Lung (tissue), 11 donors: ENCODE measurements at regions not wholly inside any gene's neighbourhood (a gene's known extent, or its start where the extent isn't known, plus 50 kb on each side); places are given as distances from the start of the nearest gene placed in this dataset.
A peak's percentile ranks its signal among the peaks of the same experiment; 100 is the strongest.

Source experiments
- ATAC-seq: fragments of 200-7000 bp; cut with Tn5 transposase; one replicate; pipeline ENCODE4 v1.9.1; 2020; ENCODE audit warnings: moderate number of reproducible peaks; ENCODE audit not compliant: insufficient read depth, low FRiP score
- DNase-seq, 3 donors: peaks; one replicate each; pipeline ENCODE4 v3.0.0-alpha.2; 2013 to 2017
- H3K27ac ChIP-seq, 2 donors: one replicate each; pipeline ENCODE4 v1.5.1; 2013; ENCODE audit warnings: mild to moderate bottlenecking in 2 of 2, moderate library complexity in 2 of 2, control low read depth in 1 of 2, inconsistent platforms in 1 of 2, low read depth in 1 of 2, low read length in 1 of 2
- H3K27me3 ChIP-seq, 3 donors: one replicate each; pipeline ENCODE4 v1.5.1; 2013; ENCODE audit warnings: low read length in 2 of 3; ENCODE audit not compliant: control insufficient read depth in 3 of 3, insufficient read depth in 3 of 3
- H3K36me3 ChIP-seq, 4 donors: one replicate each; pipeline ENCODE4 v1.5.1; 2013; ENCODE audit warnings: low read length in 4 of 4, mild to moderate bottlenecking in 1 of 4, moderate library complexity in 1 of 4; ENCODE audit not compliant: control insufficient read depth in 4 of 4, insufficient read depth in 4 of 4
- H3K4me1 ChIP-seq, 5 donors: one replicate each; pipeline ENCODE4 v1.5.1; 2013; ENCODE audit warnings: low read length in 5 of 5, mild to moderate bottlenecking in 2 of 5, moderate library complexity in 1 of 5; ENCODE audit not compliant: control insufficient read depth in 5 of 5, insufficient read depth in 5 of 5
- H3K4me3 ChIP-seq: one replicate; pipeline ENCODE4 v1.5.1; 2013; ENCODE audit warnings: mild to moderate bottlenecking, control low read depth, moderate library complexity
- H3K9ac ChIP-seq, 2 donors: one replicate each; pipeline ENCODE4 v1.5.1; 2013; ENCODE audit warnings: low read length in 2 of 2, control low read depth in 1 of 2; ENCODE audit not compliant: insufficient read depth in 1 of 2
- H3K9me3 ChIP-seq, 4 donors: one replicate each; pipeline ENCODE4 v1.5.1; 2013; ENCODE audit warnings: low read length in 3 of 4, mild to moderate bottlenecking in 1 of 4, moderate library complexity in 1 of 4; ENCODE audit not compliant: control insufficient read depth in 4 of 4, insufficient read depth in 3 of 4
- CTCF ChIP-seq: IDR thresholded peaks from 2 replicates; pipeline ENCODE4 v1.5.1; 2012; ENCODE audit warnings: mild to moderate bottlenecking; ENCODE audit errors: control extremely low read depth, extremely low read depth
- WGBS, 2 donors: extraction: QIAGEN DNeasy Blood & Tissue Kit; methylation state at CpG; one replicate each; pipeline ENCODE4 v1.1.7; 2013; 5-methylcytosine and 5-hydroxymethylcytosine counted together
- donor health status: control.
- donor health status: control.
- donor health status: Bipolar disorder and iron deficiency.
- donor health status: healthy.
- donor health status: DM: yes; HTN: yes; CAD: no.

GRCh38 chr5:143962201-143962600 is 150.2 kb downstream of the HMHB1 start:
- Histone ChIP-seq H3K4me1 (no peaks in the 10 kb centered on the region), H3K36me3 (no peaks in the 10 kb centered on the region), H3K9ac (no peak overlapping the region), H3K27me3 (no peaks in the 10 kb centered on the region), H3K27ac (no peak overlapping the region), H3K4me3 (no peak overlapping the region), H3K9me3 (no peaks in the 10 kb centered on the region)
- 93% methylated on average over 1 of the region's 1 CpG for WGBS, 2 donors
- TF ChIP-seq CTCF = no peak
- DNase-seq (no peak), ATAC-seq (no peak)

GRCh38 chr5:143964919-143965318 is 153.0 kb downstream of the HMHB1 start:
- H3K9me3 ChIP-seq = no peaks in the 10 kb centered on the region
- no peak overlapping the region for H3K9ac ChIP-seq
- H3K27ac ChIP-seq = no peak overlapping the region
- DNase-seq (no peak), ATAC-seq (no peak)
- TF ChIP-seq CTCF = no peak
- H3K4me1 ChIP-seq = no peaks in the 10 kb centered on the region
- H3K4me3 ChIP-seq = no peak overlapping the region
- 80 to 97% methylated on average over 3 of the region's 3 CpGs for WGBS, 2 donors
- no peaks in the 10 kb centered on the region for H3K36me3 ChIP-seq
- H3K27me3 ChIP-seq = no peaks in the 10 kb centered on the region

- no peak for TF ChIP-seq CTCF
- Histone ChIP-seq H3K4me3 (no peak overlapping the region), H3K27me3 (no peaks in the 10 kb centered on the region), H3K4me1 (no peaks in the 10 kb centered on the region), H3K9me3 (no peaks in the 10 kb centered on the region), H3K9ac (no peak overlapping the region), H3K27ac (no peak overlapping the region), H3K36me3 (no peaks in the 10 kb centered on the region)
- DNase-seq (no peak), ATAC-seq (no peak)
- WGBS, 2 donors = 96 to 97% methylated on average over 1 of the region's 1 CpG
Observed at GRCh38 chr5:143966280-143966679, 154.3 kb downstream of the HMHB1 start.

- Histone ChIP-seq H3K27ac (no peak overlapping the region), H3K9ac (no peak overlapping the region), H3K36me3 (no peaks in the 10 kb centered on the region), H3K4me3 (no peak overlapping the region), H3K9me3 (no peaks in the 10 kb centered on the region), H3K27me3 (no peaks in the 10 kb centered on the region), H3K4me1 (no peaks in the 10 kb centered on the region)
- WGBS, 2 donors = 88 to 91% methylated on average over 3 of the region's 3 CpGs
- ATAC-seq = peak; percentile 19
- peak; percentile 5 for TF ChIP-seq CTCF
- peak in 2 of 3 donors; percentile 60 for DNase-seq
Observed at GRCh38 chr5:143968071-143968878, 156.3 kb downstream of the HMHB1 start.
